GM12878 (cell line): ENCODE measurements at regions not wholly inside any gene's neighbourhood (a gene's known extent, or its start where the extent isn't known, plus 50 kb on each side); places are given as distances from the start of the nearest gene placed in this dataset.

Experiments
- BCLAF1 ChIP-seq: fragments of 450-650 bp; IDR thresholded peaks from 2 replicates; pipeline ENCODE4 v1.6.1; 2017; ENCODE audit warnings: antibody characterized with exemption, mild to moderate bottlenecking, moderate library complexity
- ETV6 ChIP-seq, 2 experiments: fragments of 450-650 bp in 1 of 2; IDR thresholded peaks in 1 of 2; conservative IDR thresholded peaks in 1 of 2; 2 replicates each; pipeline ENCODE4 v1.6.1; 2014; ENCODE audit warnings: antibody characterized with exemption in 1 of 2, borderline replicate concordance in 1 of 2, low read depth in 1 of 2, mild to moderate bottlenecking in 1 of 2, moderate library complexity in 1 of 2
- FOXM1 ChIP-seq: IDR thresholded peaks from 2 replicates; pipeline ENCODE4 v1.6.1; 2012; ENCODE audit warnings: low read depth, mild to moderate bottlenecking, inconsistent platforms, low read length, moderate library complexity
- GABPA ChIP-seq: IDR thresholded peaks from 2 replicates; pipeline ENCODE4 v1.6.1; 2014; ENCODE audit warnings: antibody characterized with exemption, low read depth, mild to moderate bottlenecking, inconsistent platforms
- JUND ChIP-seq: IDR thresholded peaks from 2 replicates; pipeline ENCODE4 v1.6.1; 2012; ENCODE audit warnings: low read depth, mild to moderate bottlenecking, low read length, improper control_type of control experiment, moderate library complexity
- NR2C1 ChIP-seq: fragments of 450-650 bp; IDR thresholded peaks from 2 replicates; pipeline ENCODE4 v1.6.1; 2017; ENCODE audit warnings: antibody characterized with exemption, mild to moderate bottlenecking, moderate library complexity
- SREBF2 ChIP-seq: IDR thresholded peaks from 2 replicates; pipeline ENCODE4 v1.6.1; 2012; ENCODE audit warnings: mild to moderate bottlenecking, low read length
- TF ChIP-seq, protein P1 (sequence below): IDR thresholded peaks from 2 replicates; pipeline ENCODE4 v1.6.1; 2012; ENCODE audit warnings: low read depth, low read length, improper control_type of control experiment
- TF ChIP-seq, protein P2 (sequence below), 3 experiments: IDR thresholded peaks in 2 of 3; conservative IDR thresholded peaks in 1 of 3; 2 replicates each; pipeline ENCODE4 v1.5.1; 2011; ENCODE audit warnings: low read depth in 3 of 3, low read length in 3 of 3, mild to moderate bottlenecking in 3 of 3, control low read depth in 2 of 3, moderate library complexity in 2 of 3, inconsistent platforms in 1 of 3, mixed read lengths in 1 of 3; ENCODE audit not compliant: control insufficient read depth in 2 of 3, insufficient read depth in 1 of 3; ENCODE audit errors: extremely low read depth in 1 of 3

- TF ChIP-seq GABPA = no peak
- no peak for TF ChIP-seq FOXM1
- TF ChIP-seq, protein P1, sequence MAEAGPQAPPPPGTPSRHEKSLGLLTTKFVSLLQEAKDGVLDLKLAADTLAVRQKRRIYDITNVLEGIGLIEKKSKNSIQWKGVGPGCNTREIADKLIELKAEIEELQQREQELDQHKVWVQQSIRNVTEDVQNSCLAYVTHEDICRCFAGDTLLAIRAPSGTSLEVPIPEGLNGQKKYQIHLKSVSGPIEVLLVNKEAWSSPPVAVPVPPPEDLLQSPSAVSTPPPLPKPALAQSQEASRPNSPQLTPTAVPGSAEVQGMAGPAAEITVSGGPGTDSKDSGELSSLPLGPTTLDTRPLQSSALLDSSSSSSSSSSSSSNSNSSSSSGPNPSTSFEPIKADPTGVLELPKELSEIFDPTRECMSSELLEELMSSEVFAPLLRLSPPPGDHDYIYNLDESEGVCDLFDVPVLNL = no peak
- TF ChIP-seq JUND = no peak
- no peak for TF ChIP-seq ETV6 (conservative IDR thresholded peaks at IDR 0.05 in 1 of 2, IDR thresholded peaks at IDR 0.05 in 1 of 2; ENCODE audit: borderline replicate concordance in 1 of 2, low read depth in 1 of 2)
- no peak for TF ChIP-seq BCLAF1
- TF ChIP-seq SREBF2 = no peak
- TF ChIP-seq NR2C1 = no peak
- TF ChIP-seq, protein P2, sequence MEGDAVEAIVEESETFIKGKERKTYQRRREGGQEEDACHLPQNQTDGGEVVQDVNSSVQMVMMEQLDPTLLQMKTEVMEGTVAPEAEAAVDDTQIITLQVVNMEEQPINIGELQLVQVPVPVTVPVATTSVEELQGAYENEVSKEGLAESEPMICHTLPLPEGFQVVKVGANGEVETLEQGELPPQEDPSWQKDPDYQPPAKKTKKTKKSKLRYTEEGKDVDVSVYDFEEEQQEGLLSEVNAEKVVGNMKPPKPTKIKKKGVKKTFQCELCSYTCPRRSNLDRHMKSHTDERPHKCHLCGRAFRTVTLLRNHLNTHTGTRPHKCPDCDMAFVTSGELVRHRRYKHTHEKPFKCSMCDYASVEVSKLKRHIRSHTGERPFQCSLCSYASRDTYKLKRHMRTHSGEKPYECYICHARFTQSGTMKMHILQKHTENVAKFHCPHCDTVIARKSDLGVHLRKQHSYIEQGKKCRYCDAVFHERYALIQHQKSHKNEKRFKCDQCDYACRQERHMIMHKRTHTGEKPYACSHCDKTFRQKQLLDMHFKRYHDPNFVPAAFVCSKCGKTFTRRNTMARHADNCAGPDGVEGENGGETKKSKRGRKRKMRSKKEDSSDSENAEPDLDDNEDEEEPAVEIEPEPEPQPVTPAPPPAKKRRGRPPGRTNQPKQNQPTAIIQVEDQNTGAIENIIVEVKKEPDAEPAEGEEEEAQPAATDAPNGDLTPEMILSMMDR (IDR thresholded peaks at IDR 0.05 in 2 of 3, conservative IDR thresholded peaks at IDR 0.05 in 1 of 3; ENCODE audit: control insufficient read depth in 2 of 3, extremely low read depth in 1 of 3, insufficient read depth in 1 of 3, low read depth in 3 of 3, low read length in 3 of 3) = no peak
These were observed 193.2 kb upstream of the PLXNA2 start for GRCh38 chr1:208437401-208437800.
